ENCODE measurements at regions not wholly inside any gene's neighbourhood (a gene's known extent, or its start where the extent isn't known, plus 50 kb on each side); places are given as distances from the start of the nearest gene placed in this dataset.

DNA sequence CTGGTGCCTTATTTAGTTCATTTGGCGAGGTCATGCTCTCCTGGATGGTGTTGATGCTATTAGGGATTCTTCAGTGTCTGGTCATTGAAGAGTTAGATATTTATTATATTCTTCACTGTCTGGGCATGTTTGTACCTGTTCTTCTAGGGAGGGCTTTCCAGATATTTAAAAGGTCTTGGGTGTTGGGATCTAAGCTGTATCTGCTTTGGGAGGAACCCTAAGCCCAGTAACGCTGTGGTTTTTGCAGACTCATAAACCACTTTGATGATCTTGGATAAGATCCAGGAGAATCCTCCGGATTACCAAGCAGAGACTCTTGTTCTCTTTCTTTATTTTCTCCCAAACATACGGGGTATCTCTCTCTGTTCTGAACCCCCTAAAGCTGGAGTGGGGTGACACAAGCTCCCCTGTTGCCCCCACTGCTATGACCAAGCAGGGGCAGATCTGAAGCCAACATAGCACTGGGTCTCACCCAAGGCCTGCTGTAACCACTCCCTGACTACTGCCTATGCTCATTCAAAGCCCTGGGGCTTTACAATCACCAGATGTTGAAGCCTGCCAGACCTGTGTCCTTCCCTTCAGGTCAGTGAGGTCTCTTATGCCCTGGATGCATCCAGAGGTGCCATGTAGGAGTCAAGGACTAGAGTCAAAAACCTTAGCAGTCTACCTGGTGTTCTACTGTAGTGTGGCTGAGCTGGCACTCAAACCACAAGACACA, 187.6 kb downstream of the GUCY2F start (continued):
- TF ChIP-seq, protein P1, sequence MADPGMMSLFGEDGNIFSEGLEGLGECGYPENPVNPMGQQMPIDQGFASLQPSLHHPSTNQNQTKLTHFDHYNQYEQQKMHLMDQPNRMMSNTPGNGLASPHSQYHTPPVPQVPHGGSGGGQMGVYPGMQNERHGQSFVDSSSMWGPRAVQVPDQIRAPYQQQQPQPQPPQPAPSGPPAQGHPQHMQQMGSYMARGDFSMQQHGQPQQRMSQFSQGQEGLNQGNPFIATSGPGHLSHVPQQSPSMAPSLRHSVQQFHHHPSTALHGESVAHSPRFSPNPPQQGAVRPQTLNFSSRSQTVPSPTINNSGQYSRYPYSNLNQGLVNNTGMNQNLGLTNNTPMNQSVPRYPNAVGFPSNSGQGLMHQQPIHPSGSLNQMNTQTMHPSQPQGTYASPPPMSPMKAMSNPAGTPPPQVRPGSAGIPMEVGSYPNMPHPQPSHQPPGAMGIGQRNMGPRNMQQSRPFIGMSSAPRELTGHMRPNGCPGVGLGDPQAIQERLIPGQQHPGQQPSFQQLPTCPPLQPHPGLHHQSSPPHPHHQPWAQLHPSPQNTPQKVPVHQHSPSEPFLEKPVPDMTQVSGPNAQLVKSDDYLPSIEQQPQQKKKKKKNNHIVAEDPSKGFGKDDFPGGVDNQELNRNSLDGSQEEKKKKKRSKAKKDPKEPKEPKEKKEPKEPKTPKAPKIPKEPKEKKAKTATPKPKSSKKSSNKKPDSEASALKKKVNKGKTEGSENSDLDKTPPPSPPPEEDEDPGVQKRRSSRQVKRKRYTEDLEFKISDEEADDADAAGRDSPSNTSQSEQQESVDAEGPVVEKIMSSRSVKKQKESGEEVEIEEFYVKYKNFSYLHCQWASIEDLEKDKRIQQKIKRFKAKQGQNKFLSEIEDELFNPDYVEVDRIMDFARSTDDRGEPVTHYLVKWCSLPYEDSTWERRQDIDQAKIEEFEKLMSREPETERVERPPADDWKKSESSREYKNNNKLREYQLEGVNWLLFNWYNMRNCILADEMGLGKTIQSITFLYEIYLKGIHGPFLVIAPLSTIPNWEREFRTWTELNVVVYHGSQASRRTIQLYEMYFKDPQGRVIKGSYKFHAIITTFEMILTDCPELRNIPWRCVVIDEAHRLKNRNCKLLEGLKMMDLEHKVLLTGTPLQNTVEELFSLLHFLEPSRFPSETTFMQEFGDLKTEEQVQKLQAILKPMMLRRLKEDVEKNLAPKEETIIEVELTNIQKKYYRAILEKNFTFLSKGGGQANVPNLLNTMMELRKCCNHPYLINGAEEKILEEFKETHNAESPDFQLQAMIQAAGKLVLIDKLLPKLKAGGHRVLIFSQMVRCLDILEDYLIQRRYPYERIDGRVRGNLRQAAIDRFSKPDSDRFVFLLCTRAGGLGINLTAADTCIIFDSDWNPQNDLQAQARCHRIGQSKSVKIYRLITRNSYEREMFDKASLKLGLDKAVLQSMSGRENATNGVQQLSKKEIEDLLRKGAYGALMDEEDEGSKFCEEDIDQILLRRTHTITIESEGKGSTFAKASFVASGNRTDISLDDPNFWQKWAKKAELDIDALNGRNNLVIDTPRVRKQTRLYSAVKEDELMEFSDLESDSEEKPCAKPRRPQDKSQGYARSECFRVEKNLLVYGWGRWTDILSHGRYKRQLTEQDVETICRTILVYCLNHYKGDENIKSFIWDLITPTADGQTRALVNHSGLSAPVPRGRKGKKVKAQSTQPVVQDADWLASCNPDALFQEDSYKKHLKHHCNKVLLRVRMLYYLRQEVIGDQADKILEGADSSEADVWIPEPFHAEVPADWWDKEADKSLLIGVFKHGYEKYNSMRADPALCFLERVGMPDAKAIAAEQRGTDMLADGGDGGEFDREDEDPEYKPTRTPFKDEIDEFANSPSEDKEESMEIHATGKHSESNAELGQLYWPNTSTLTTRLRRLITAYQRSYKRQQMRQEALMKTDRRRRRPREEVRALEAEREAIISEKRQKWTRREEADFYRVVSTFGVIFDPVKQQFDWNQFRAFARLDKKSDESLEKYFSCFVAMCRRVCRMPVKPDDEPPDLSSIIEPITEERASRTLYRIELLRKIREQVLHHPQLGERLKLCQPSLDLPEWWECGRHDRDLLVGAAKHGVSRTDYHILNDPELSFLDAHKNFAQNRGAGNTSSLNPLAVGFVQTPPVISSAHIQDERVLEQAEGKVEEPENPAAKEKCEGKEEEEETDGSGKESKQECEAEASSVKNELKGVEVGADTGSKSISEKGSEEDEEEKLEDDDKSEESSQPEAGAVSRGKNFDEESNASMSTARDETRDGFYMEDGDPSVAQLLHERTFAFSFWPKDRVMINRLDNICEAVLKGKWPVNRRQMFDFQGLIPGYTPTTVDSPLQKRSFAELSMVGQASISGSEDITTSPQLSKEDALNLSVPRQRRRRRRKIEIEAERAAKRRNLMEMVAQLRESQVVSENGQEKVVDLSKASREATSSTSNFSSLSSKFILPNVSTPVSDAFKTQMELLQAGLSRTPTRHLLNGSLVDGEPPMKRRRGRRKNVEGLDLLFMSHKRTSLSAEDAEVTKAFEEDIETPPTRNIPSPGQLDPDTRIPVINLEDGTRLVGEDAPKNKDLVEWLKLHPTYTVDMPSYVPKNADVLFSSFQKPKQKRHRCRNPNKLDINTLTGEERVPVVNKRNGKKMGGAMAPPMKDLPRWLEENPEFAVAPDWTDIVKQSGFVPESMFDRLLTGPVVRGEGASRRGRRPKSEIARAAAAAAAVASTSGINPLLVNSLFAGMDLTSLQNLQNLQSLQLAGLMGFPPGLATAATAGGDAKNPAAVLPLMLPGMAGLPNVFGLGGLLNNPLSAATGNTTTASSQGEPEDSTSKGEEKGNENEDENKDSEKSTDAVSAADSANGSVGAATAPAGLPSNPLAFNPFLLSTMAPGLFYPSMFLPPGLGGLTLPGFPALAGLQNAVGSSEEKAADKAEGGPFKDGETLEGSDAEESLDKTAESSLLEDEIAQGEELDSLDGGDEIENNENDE (IDR thresholded peaks at IDR 0.05; ENCODE audit: insufficient replicate concordance, low read length), result no peak
- TF ChIP-seq PHF8 (conservative IDR thresholded peaks at IDR 0.05; ENCODE audit: low read depth, low read length) (no peak), CBX8 (IDR thresholded peaks at IDR 0.05; ENCODE audit: borderline replicate concordance, low read depth, low read length) (no peak), CHD1 (IDR thresholded peaks at IDR 0.05; ENCODE audit: low read depth, low read length) (no peak), SIX5 (IDR thresholded peaks at IDR 0.05; ENCODE audit: low read depth, low read length) (no peak), EP300 (IDR thresholded peaks at IDR 0.05; ENCODE audit: borderline replicate concordance in 1 of 2, low read depth in 2 of 2, low read length in 2 of 2) (no peak), POLR2A (IDR thresholded peaks at IDR 0.05; ENCODE audit: control extremely low read depth in 1 of 2, low read depth in 2 of 2, low read length in 2 of 2) (no peak), KDM1A (IDR thresholded peaks at IDR 0.05; ENCODE audit: borderline replicate concordance, low read length) (no peak), POU5F1 (IDR thresholded peaks at IDR 0.05; ENCODE audit: low read depth, low read length) (no peak)
- TF ChIP-seq, protein P2, sequence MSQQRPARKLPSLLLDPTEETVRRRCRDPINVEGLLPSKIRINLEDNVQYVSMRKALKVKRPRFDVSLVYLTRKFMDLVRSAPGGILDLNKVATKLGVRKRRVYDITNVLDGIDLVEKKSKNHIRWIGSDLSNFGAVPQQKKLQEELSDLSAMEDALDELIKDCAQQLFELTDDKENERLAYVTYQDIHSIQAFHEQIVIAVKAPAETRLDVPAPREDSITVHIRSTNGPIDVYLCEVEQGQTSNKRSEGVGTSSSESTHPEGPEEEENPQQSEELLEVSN (IDR thresholded peaks at IDR 0.05), result no peak
